HG03139 (cell line): ENCODE measurements at regions not wholly inside any gene's neighbourhood (a gene's known extent, or its start where the extent isn't known, plus 50 kb on each side); places are given as distances from the start of the nearest gene placed in this dataset.

Experiments used
- ATAC-seq: cut with Tn5 transposase; IDR thresholded peaks from one replicate; pipeline ENCODE4 v1.9.1; 2021; ENCODE audit not compliant: unreplicated experiment

GRCh38 chr16:13856398-13856797 lies 63.6 kb upstream of the ERCC4 start:
- no peak for ATAC-seq

GRCh38 chr16:13856811-13857511 lies 63.0 kb upstream of the ERCC4 start:
- no peak for ATAC-seq

- no peak for ATAC-seq
These were observed 60.9 kb upstream of the ERCC4 start for GRCh38 chr16:13858873-13859580.

GRCh38 chr16:13863075-13863765 lies 56.7 kb upstream of the ERCC4 start:
- ATAC-seq = no peak

- no peak for ATAC-seq
These were observed 55.3 kb upstream of the ERCC4 start for GRCh38 chr16:13864689-13865088.

- ATAC-seq = peak; percentile 63
These were observed 53.9 kb upstream of the ERCC4 start for GRCh38 chr16:13866073-13866472.
